GM12892 (cell line): ENCODE measurements at regions not wholly inside any gene's neighbourhood (a gene's known extent, or its start where the extent isn't known, plus 50 kb on each side); places are given as distances from the start of the nearest gene placed in this dataset.
"Not testable (repeated sequence)": the region's sequence is repeated elsewhere in the genome, so short reads cannot be mapped to it uniquely, and the experiment has no call there.

Source experiments
- DNase-seq: peaks from one replicate; pipeline ENCODE4 v3.0.0; 2011; ENCODE audit not compliant: insufficient read length
- FAIRE-seq: peaks from 2 replicates; lab custom pipeline; 2011; peaks lifted over from hg19 to GRCh38; lab: Jason Lieb, UNC
- POLR2A ChIP-seq: IDR thresholded peaks from 2 replicates; pipeline ENCODE4 v1.6.1; 2011; ENCODE audit warnings: low read depth, low read length, control low read depth
- POLR2AphosphoS5 ChIP-seq: IDR thresholded peaks from 2 replicates; pipeline ENCODE4 v1.6.1; 2011; ENCODE audit warnings: low read depth, low read length, control low read depth
- TAF1 ChIP-seq: IDR thresholded peaks from 2 replicates; pipeline ENCODE4 v1.6.1; 2011; ENCODE audit warnings: low read depth, mild to moderate bottlenecking, control low read depth, low read length, borderline replicate concordance

DNA sequence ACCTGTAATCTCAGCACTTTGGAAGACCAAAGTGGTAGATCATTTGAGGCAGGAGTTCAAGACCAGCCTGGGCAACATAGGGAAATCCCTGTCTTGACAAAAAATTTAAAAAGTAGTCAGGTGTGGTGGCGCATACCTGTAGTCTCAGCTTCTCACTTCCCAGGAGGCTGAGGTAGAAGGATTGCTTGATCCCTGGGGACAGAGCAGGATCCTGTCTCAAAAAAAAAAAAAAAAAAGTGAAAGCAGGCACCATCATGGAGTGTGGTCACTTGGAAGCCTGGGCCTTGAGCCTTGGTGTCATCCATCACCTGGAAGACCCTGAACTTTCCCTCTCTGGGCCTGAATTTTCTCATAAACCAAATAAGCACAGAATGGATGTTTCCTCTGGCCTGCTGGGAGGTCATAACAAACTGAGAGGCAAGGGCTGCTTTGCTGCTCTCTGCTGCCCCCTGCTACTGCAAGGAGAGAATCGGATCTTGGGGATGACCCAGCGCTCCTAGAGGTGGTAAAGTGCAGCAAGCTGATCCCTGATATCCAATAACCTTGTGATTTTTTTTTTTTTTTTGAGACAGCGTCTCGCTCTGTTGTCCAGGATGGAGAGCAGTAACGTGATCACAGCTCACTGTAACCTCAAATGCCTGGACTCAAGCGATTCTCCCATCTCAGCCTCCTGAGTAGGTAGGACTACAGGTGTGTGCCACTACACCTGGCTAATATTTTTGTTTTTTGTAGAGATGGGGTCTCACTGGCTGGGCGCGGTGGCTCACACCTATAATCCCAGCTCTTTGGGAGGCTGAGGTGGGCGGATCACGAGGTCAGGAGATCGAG lies 75.9 kb upstream of the RNU2-1 start:
- FAIRE-seq = no peak
- no peak for DNase-seq
- TF ChIP-seq TAF1 (no peak), POLR2A (no peak), POLR2AphosphoS5 (no peak)

- no peak for TF ChIP-seq POLR2A
- no peak for TF ChIP-seq TAF1
- no peak for TF ChIP-seq POLR2AphosphoS5
- DNase-seq (no peak), FAIRE-seq (no peak)
Measured at GRCh38 chr17:43308999-43309398, 75.2 kb upstream of the RNU2-1 start.

DNA sequence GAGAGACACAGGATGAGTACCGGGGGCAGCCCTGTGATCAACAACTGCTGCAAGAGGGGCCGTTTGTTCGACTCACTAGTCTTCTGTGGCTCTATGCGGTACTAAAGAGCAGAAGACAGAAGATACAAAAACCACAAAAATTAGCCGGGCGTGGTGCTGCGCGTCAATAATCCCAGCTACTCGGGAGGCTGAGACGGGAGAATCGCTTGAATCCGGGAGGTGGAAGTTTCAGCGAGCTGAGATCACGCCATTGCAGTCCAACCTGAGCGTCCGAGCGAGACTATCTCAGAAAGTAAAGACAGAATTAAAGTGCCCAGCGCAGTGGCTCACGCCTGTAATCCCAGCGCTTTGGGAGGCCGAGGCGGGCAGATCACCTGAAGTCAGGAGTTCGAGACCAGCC lies 71.0 kb upstream of the RNU2-1 start:
- not testable (repeated sequence) for FAIRE-seq, DNase-seq

DNA sequence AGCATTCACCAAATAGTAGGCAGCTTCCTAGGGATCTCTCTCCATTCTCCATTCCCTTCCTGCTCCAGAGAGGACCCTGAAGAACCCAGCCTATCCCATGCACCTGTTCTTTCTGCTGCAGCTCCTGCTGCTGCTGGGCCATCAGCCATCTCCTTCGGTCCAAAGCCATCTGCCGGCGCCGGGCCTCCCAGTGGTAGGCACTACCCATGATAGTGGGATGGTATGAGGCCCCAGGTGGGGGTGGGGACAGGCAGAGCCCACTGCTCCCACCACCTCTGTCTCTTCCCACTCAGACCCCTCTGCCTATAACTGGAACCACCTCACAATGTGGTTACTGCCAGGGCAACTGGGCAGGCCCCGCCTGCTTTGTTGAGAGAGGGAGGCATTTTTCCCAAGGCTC lies 69.3 kb upstream of the RNU2-1 start:
- FAIRE-seq, DNase-seq: not testable (repeated sequence)

DNA sequence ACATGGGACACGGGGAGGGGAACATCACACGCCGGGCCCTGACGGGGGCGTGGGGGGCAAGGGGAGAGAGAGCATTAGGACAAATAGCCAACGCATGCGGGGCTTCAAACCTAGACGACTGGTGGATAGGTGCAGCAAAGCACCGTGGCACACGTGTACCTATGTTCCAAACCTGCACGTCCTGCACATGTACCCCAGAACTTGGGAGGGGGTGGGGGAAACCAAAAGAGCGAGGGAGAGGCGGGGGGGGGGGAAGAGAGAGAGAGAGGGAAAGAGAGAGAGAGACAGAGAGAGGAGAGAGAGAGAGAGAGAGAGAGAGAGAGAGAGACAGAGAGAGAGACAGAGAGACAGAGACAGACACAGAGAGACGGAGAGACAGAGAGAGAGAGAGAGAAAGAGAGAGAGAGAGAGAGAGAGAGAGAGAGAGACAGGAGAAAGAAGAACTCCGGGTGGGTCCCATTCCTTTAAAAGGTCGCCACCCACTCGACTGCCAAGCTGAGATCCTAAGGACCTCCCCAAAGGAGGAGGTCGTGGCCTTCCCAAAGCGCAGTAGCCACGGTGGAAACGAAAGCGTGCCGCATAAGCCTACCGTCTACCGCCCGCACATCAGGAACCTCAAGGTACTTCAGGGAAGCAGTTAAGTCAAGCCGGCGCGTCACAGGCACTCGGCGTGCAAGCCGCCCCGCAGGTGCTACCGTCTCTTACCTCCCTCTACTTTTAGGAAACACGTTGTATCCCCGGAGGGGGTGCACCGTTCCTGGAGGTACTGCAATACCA lies 65.7 kb upstream of the RNU2-1 start:
- not testable (repeated sequence) for DNase-seq

GRCh38 chr17:43289670-43290069 lies 55.9 kb upstream of the RNU2-1 start:
- not testable (repeated sequence) for FAIRE-seq, DNase-seq

More for the DNA sequence above, 65.7 kb upstream of the RNU2-1 start:
- not testable (repeated sequence) for FAIRE-seq

DNA sequence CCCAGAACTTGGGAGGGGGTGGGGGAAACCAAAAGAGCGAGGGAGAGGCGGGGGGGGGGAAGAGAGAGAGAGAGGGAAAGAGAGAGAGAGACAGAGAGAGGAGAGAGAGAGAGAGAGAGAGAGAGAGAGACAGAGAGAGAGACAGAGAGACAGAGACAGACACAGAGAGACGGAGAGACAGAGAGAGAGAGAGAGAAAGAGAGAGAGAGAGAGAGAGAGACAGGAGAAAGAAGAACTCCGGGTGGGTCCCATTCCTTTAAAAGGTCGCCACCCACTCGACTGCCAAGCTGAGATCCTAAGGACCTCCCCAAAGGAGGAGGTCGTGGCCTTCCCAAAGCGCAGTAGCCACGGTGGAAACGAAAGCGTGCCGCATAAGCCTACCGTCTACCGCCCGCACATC lies 49.8 kb upstream of the RNU2-1 start:
- not testable (repeated sequence) for DNase-seq, FAIRE-seq
